Epidermal melanocyte (primary cell): ENCODE measurements at regions not wholly inside any gene's neighbourhood (a gene's known extent, or its start where the extent isn't known, plus 50 kb on each side); places are given as distances from the start of the nearest gene placed in this dataset.
"Not testable (repeated sequence)": the region's sequence is repeated elsewhere in the genome, so short reads cannot be mapped to it uniquely, and the experiment has no call there.

Source experiments
- DNase-seq: peaks from one replicate; pipeline ENCODE4 v3.0.0; 2011; ENCODE audit warnings: low spot score; ENCODE audit not compliant: insufficient read length

GRCh38 chr1:234866007-234866866 lies 256.3 kb upstream of the IRF2BP2 start:
- peak; percentile 27 for DNase-seq

GRCh38 chr1:234865171-234866006 lies 255.4 kb upstream of the IRF2BP2 start:
- no peak for DNase-seq

GRCh38 chr1:234864116-234864515 lies 254.1 kb upstream of the IRF2BP2 start:
- no peak for DNase-seq

GRCh38 chr1:234863551-234863971 lies 253.6 kb upstream of the IRF2BP2 start:
- DNase-seq: no peak

DNA sequence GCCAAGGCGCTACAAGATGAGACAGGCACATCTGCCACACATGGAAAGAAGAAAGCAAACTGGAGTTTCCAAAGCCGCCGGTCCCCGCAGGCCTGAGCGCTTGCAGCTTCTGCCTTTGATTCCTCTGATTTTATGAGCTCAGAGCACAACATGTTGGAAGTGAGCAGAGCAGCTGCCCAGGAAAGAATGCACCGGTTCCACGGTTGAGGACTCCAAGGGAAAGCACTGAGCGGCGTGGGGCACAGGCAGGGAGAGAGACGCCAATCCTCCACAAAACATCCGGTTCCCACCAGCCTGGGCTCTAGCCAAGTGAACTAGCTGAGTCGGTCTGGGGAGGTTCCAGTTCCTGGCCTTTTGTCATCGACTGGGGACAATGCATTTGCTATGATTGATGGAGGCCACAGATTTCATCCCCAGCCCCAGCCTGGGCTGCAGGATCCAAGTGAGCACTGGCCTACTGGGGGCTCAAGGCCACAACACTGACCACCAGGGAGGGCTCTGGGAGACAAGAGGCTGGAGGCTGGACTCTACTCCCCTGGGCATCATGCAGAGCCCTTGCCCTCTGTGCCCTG lies 253.1 kb upstream of the IRF2BP2 start:
- DNase-seq: peak; percentile 74

- DNase-seq: no peak
Observed at GRCh38 chr1:234862360-234862943, 252.5 kb upstream of the IRF2BP2 start.

DNA sequence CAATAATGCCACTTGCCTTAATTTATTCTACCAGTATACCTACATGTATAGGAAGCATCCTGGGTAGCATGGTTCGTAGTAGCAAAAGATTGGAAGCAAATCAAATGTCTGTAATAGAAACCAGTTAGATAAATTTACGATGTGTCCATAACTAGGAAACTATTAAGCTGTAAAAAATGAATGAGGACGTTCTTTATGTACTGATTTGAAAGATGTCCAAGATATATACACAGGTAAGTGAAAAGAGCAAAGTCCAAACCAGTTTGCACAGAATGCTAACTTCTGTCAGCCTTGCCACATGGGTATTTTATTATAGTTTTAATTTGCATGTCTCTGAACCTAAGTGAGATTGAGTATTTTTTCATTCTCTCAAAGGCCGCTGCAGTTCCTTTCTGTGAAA lies 251.8 kb upstream of the IRF2BP2 start:
- DNase-seq: no peak

- no peak for DNase-seq
Observed at GRCh38 chr1:234861024-234861620, 251.1 kb upstream of the IRF2BP2 start.

- no peak for DNase-seq
Observed at GRCh38 chr1:234858722-234859121, 248.7 kb upstream of the IRF2BP2 start.

GRCh38 chr1:234856845-234857245 lies 246.9 kb upstream of the IRF2BP2 start:
- DNase-seq: no peak

DNA sequence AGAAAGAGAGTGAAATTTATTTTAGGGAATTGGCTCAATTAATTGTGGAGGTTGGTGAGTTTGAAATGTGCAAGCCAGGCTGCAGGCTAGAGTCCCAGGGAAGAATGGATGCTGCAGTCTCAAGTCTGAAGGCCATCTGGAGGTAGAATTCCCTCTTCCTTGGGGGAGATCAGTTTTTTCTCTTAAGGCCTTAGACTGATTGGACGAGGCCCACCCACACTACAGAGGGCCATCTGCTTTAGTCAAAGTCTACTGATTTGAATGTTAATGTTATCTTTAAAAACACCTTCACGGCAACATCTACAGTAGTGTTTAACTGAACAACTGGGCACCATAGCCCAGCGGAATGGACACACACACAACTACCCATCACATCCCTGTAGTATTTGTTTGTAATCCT lies 245.9 kb upstream of the IRF2BP2 start:
- no peak for DNase-seq

DNA sequence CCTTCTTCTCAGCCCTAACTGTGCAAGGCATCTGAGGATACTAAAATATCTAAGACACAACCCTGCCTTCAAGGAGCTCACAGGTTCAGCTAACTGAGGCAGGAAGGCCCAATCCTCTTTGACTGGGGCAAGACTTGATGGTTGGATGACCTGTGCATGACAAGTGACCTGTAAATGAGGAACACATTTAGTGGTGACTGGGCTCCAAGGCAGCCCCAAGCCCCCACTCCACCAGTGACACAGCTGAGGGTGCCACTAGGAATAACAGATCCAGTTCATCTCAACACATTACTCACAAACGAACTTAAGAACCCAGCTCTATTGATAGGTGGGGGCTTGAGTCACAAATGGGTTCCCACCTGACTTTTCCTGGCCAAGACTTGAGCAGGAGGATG lies 244.7 kb upstream of the IRF2BP2 start:
- DNase-seq: no peak

DNA sequence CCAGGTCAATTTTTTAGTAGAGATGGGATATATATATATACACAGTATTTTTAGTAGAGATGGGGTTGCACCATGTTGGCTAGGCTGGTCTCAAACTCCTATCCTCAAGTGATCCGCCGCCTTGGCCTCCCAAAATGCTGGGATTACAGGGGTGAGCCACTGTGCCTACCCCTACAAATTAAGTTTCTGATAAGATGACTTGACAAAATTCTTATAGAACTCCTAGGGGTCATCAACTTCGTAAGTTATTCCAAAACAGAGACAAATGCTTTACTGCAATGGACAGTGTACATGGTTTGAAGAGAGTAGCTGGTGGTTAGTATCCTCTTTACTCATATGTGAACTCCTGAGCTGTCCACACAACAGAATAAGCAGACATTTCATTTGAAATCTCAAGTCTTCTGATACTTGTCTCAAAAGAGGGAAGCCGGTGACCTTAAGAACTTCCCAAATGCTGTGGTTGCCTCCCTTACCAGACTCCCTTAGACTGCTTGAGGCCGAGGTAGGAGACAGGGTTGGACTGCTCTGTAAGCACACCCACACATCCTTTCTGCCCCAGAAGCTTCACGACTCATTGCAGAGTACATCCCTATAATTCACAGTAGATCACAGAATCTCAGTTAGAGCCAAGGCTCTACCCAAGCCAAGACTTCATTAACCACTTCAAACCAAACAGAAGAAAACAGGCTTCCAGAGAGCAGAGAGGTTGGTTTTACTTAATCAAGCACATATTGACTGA lies 244.1 kb upstream of the IRF2BP2 start:
- no peak for DNase-seq

DNA sequence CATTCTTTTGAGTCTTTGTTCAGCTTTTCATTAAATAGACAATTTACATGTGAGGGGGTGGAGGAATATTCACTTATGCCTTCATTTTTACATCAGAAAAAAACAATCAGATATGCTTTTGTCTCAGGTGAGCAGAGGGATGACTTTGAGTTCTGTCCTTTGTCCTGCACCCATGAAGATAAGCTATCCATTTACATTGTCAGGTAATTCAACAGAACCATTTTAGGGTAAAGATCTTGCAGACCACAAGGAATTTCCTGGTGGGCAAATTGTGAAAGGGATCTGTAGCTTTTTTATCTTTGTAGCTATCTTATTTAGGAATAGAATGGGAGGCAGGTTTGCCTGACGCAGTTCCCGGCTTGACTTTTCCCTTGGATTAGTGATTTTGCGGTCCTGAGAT lies 242.7 kb upstream of the IRF2BP2 start:
- no peak for DNase-seq

DNA sequence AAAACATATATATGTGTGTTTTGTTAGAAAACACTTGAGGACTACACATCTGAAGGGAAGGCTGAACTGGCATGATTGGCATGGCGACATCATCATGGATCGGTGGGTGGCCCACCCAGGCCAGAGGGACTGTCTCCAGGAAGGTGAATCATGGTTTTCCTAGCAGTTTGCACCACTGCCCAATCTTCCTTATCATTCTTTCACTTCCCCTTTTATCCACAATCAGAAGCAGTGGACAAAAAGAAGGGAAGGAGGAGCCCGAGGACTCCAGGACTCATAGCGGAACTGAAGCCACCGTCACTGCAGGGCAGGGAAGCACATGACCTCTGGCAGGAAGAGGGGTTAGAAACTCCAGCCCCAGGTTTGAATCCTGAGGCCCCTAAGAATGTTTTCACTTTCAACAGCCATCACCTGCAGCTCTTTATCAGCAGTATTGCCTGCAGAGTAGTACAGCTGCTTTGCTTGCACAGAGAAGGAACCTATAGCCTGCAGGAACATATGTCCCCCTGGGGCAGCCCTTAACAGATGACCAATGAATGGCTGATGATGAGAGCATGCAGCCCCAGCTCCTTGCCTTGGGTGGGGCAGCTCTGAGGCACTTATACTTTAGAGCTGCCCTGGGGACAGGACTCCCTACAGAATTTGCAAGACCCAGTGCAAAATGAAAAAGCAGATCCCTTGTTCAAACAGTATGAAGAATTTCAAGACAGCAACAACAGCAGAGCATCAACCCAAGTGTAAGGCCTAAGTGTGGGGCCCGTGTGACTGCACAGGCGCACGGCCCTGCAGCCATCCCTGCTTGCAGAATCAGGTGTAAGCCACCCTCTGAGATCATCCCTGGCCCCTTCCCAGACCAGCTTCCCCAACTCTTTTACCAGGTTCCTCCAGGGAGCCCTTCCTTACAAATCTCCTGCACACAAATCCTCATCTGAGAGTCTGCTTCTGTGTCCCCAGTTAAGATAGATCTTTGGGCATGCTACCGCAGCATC lies 241.8 kb upstream of the IRF2BP2 start:
- no peak for DNase-seq

DNA sequence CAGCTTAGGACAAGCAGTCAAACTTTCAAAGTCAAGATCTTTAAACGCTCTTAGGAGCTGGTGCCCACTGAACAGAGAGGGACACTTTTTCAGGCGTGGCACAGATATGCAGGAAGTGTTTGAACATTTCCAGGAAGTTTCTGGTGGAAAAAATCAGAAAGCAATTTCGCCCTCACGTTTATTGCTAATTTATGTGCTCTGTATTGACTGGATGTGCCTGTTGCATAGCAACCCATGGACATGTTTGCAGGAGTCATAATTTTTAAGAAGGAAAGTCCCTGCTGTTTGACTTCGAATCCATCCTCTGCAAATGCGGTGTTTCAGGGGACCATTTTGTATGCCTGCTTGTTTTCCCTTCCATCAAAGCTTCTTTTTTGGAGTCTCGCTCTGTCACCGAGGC lies 239.9 kb upstream of the IRF2BP2 start:
- DNase-seq: no peak

- DNase-seq: no peak
Observed at GRCh38 chr1:234848972-234849649, 239.1 kb upstream of the IRF2BP2 start.

DNA sequence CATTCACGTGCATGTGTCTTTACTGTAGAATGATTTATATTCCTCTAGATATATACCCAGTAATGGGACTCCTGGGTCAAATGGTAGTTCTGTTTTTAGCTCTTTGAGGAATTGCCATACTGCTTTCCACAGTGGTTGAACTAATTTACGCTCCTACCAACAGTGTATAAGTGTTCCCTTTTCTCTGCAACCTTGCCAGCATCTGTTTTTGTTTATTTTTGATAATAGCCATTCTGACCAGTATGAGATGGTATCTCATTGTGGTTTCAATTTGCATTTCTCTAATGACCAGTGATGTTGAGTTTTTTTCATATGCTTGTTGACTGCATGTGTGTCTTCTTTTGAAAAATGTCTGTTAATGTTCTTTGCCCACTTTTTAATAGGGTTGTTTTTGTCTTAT lies 236.8 kb upstream of the IRF2BP2 start:
- not testable (repeated sequence) for DNase-seq

GRCh38 chr1:234845836-234846235 lies 235.9 kb upstream of the IRF2BP2 start:
- DNase-seq: no peak
